ENCODE measurements at regions not wholly inside any gene's neighbourhood (a gene's known extent, or its start where the extent isn't known, plus 50 kb on each side); places are given as distances from the start of the nearest gene placed in this dataset.

- no peak for DNase-seq
These were observed 440.7 kb upstream of the ARHGEF26 start for GRCh38 chr3:153680526-153680925.

GRCh38 chr3:153681057-153681456 lies 440.1 kb upstream of the ARHGEF26 start:
- DNase-seq: no peak

- DNase-seq: no peak
These were observed 432.7 kb upstream of the ARHGEF26 start for GRCh38 chr3:153688301-153689120.

DNA sequence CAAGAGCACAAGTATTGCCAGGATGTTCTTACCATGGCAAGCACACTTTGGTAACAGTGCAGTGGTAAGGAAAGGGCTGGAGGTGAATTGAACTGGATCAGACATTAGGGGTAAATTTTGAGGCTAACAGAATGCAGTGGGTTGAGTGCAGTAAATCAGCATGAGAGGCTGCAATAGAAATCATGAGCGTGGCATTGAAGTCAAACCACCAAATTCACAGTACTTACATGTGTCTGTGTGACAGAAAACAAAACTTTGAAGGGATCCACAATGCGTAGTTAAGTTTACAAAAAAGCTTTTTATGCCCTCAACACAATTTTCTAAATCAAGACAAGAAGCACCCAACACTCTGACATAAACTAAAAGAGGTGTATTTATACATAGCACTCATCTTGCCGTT lies 428.0 kb upstream of the ARHGEF26 start:
- no peak for DNase-seq

DNA sequence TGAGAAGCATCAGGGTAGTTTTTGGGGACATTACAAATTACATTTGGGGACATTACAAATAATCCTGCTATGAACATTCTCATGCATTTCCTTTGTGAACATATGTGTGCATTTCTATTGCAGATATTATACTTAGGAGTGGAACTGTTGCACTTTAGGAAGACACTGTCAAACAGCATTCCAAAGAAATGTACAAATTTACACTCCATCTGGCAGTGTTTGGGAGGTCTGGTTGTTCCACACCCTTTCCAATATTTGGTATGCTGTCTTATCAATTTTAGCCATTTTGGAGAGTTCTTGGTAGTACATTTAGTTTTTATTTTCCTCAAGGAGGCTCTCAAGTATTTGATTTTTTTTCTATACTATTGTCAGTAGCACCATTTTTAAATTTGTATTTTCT lies 419.1 kb upstream of the ARHGEF26 start:
- no peak for DNase-seq

DNA sequence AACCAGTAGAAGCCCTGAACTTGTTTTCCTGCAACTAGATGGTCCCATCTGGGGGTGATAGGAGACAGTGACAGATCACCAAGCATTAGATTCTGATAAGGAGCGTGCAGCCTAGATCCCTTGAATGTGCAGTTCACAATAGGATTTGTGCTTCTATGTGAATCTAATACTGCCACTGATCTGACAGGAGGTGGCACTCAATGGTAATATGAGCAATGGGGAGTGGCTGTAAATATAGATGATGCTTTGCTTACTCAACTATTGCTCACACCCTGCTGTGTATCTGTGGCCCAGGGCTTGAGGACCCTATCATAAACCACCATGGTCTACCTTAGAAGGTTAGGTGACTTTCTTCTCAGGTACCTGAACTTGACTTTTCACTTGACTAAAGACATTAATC lies 417.1 kb upstream of the ARHGEF26 start:
- no peak for DNase-seq

GRCh38 chr3:153706706-153707105 lies 414.5 kb upstream of the ARHGEF26 start:
- no peak for DNase-seq

DNA sequence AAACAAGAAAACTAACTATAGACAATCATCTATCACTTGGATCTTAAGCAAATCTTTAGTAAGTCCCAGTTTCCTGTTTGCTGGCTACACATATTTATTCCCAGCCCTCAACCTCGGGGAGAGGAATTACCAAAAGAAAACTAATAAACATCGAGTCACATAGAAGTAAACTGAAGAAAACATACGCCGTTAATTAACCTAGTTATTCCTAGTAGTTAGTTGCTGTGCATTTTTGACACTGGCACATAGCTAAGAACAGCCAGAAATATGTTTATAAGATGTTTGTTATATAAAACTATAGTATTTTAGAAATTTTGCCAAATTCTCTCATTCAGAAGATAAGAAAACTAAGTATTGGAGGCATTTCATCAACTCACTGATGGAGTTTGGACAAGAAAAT lies 407.2 kb upstream of the ARHGEF26 start:
- no peak for DNase-seq

- DNase-seq: no peak
These were observed 406.5 kb upstream of the ARHGEF26 start for GRCh38 chr3:153714588-153715290.

GRCh38 chr3:153722157-153722556 lies 399.0 kb upstream of the ARHGEF26 start:
- no peak for DNase-seq

GRCh38 chr3:153731071-153731470 lies 390.1 kb upstream of the ARHGEF26 start:
- DNase-seq: no peak

DNA sequence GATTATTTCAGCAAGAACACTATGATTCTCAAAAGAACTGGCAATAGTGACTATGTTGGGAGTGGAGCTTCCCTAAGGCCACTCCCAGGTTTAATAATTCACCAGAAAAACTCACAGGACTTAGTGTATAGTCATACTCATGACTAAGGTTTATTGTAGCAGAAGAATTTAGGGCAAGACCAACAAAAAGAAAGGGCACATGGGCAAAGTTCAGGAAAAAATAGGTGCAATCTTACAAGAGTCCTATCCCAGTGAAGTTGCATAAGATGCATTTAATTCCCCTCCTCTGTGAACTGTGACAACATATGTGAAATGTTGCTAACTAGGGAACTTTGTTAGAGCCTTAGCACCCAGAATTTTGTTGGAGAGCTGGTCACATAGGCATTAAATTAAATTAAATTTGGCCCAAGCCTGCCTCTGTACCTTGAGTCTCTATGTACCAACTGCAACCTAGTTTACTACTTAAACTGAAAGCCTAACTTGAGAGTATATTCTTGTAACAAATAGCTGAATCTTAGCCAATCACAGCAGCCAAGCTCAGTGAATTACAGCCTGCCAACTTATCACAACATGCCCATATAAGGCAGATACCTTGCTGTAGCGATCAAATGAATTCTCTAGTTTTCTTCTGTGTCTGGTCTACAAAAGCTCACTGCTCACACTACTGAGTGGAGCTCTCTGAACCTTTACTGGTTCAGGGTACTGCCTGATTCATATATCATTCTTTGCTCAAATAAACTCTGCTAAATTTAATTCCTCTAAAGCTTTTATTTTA lies 386.2 kb upstream of the ARHGEF26 start:
- no peak for DNase-seq

- DNase-seq: no peak
These were observed 381.1 kb upstream of the ARHGEF26 start for GRCh38 chr3:153740109-153740508.

DNA sequence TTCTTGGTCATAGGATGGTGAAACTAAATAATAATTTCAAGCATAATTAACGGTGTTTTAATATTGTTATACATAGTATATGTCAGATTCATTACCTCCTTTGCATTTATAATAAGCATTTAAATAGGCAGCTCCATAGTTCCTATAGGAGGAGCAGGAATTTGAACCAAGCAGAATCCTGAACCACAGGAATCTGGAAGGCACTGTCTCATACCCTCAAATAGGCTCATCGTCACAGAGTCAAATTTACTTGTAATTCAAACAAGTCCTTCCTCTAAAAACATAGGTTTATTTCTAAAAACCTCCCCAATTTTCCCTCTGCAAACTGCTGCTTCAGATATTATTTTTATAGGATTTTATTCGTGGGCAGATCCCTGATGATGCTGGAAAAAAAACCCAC lies 376.3 kb upstream of the ARHGEF26 start:
- DNase-seq: no peak

GRCh38 chr3:153746211-153746610 lies 375.0 kb upstream of the ARHGEF26 start:
- DNase-seq: no peak

DNA sequence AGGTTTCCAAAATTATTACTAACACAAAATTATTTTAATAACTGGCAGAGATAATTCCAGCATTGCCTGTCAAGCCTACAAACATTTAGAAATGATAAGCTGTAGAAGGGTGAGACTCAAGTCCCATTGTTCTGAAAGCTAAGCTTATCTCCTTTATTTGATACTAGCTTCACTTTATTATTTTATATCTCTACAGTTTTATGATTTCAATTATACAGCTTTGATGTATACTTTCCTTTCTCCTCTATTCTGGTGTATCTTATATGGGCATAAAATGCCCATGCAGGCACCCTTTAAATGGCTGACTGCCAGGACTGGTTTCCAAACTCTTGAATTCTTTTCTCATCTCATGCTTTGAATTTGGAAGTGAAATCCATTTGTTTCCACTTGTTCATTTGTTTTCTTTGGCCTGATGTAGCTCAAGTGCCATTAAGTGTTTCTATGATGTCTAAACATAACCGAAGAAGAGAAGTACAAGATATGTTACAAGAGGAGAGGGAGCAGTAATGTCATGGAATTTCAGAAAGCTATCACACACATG lies 372.1 kb upstream of the ARHGEF26 start:
- DNase-seq: no peak

DNA sequence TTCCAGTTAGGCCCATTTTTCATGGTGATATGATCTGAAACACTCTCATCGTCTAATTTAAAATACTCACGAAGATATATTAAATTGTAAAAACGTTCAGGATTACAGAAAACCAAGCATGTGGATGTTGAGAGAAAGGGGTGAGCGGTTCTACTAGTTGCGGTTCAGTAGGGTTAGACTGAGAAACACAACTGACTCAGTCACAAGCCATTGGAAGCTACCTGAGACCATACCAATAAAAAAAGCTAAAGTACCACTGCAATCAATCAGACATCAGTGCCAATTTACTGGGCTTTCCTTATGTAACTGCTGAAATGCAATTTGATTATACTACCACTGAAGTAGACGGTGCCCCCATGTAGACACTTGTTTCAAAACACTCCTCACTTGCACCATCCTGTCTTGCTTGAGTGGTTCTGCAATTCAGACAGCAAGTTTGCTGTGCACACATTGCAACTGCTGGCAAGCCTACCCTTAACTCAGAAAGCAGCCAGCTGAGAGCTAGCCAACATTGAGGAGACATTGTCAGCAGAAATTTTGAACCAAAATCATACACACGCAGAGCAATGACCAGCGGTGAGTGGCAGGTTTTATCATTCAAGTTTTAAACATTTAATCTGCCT lies 368.7 kb upstream of the ARHGEF26 start:
- DNase-seq: no peak

- DNase-seq: no peak
These were observed 368.2 kb upstream of the ARHGEF26 start for GRCh38 chr3:153753035-153753434.

- no peak for DNase-seq
These were observed 364.4 kb upstream of the ARHGEF26 start for GRCh38 chr3:153756816-153757215.

DNA sequence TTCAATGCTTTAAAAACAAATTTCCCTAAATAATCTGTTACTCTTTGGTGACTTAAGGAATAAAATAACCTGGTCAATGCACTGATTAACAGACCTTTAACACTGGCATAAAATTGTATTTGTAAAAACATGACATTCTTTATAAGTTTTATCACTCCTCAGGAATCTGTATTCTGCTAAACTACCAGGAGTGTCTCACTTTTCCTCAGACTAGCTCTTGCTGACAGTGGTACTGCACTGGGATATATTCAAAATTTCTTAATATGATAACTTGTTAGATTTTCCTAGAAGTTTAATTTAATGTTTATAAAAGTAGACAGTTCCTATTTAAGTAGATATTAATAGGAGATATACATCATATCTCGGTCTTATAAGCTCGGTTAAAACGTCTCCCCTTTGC lies 363.4 kb upstream of the ARHGEF26 start:
- DNase-seq: no peak

GRCh38 chr3:153760948-153761347 lies 360.2 kb upstream of the ARHGEF26 start:
- DNase-seq: no peak

DNA sequence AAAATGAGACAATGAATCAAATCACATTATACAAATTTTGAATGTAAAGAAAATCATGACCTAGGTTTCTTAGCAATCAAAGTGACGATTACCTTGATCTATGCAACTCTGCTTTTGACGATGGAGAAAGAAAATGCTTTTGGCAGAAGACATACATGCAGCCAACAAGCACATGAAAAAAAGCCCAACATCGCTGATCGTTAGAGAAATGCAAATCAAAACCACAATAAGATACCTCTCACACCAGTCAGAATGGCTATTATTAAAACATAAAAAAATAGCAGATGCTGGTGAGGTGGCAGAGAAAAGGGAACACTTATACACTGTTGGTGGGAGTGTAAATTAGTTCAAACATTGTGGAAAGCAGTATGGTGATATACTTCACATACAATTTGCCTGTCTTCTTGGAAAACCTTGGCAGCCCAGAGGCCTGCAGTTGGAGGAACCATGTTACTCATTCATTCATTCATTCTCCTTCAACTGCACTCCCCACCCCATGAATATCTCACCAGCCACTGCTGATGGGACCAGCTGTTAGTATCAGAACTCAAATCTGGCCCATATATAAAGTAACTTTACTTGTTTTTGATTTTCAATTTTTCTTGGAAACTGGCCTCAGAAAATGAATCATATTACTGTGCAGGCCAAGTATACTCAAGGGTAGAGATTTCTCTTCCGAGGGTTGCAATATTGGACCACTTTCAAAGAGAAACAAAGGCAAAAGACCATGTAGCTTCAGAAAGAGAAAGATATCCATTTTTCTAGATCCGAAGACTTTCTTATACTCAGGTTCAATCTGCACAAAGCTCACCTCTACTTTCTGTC lies 358.6 kb upstream of the ARHGEF26 start:
- DNase-seq: no peak
